GM12892 (cell line): ENCODE measurements at regions not wholly inside any gene's neighbourhood (a gene's known extent, or its start where the extent isn't known, plus 50 kb on each side); places are given as distances from the start of the nearest gene placed in this dataset.

Experiments
- POLR2A ChIP-seq: IDR thresholded peaks from 2 replicates; pipeline ENCODE4 v1.6.1; 2011; ENCODE audit warnings: low read depth, low read length, control low read depth
- POLR2AphosphoS5 ChIP-seq: IDR thresholded peaks from 2 replicates; pipeline ENCODE4 v1.6.1; 2011; ENCODE audit warnings: low read depth, low read length, control low read depth

GRCh38 chr1:232346844-232347243 lies 283.1 kb downstream of the SIPA1L2 start:
- TF ChIP-seq POLR2AphosphoS5 (no peak), POLR2A (no peak)
